Esophagus muscularis mucosa (tissue), 4 donors: ENCODE measurements at regions not wholly inside any gene's neighbourhood (a gene's known extent, or its start where the extent isn't known, plus 50 kb on each side); places are given as distances from the start of the nearest gene placed in this dataset.

ENCODE experiments used
- DNase-seq: peaks from one replicate; pipeline ENCODE4 v3.0.0-alpha.2; 2017; ENCODE audit errors: extremely low spot score
- H3K27ac ChIP-seq, 4 donors: fragments of 200-600 bp; sonication (generic); replicated peaks in 1 of 4; 1 replicate in 3 of 4; 2 replicates in 1 of 4; pipeline ENCODE4 v1.5.1; 2016 to 2019; ENCODE audit warnings: mild to moderate bottlenecking in 1 of 4
- H3K27me3 ChIP-seq, 4 donors: fragments of 200-600 bp; sonication (generic); one replicate each; pipeline versions ENCODE4 v1.5.1 to v1.6.0; 2016 to 2019
- H3K36me3 ChIP-seq, 4 donors: fragments of 200-600 bp; sonication (generic); one replicate each; pipeline ENCODE4 v1.5.1; 2016 to 2019
- H3K4me1 ChIP-seq, 4 donors: fragments of 200-600 bp; sonication (generic); one replicate each; pipeline ENCODE4 v1.5.1; 2016 to 2019
- H3K4me3 ChIP-seq, 4 donors: fragments of 200-600 bp; sonication (generic); 1 replicate in 2 of 4; 2 replicates in 2 of 4; pipeline ENCODE4 v1.5.1; 2016 to 2019; ENCODE audit warnings: mild to moderate bottlenecking in 4 of 4, moderate library complexity in 1 of 4
- H3K9me3 ChIP-seq, 4 donors: fragments of 200-600 bp; sonication (generic); 1 replicate in 3 of 4; 2 replicates in 1 of 4; pipeline ENCODE4 v1.5.1; 2016 to 2019
- CTCF ChIP-seq, 3 experiments: fragments of 200-600 bp in 2 of 3; fragments of 450-650 bp in 1 of 3; sonication (generic) in 2 of 3; IDR thresholded peaks; one replicate each; pipeline ENCODE4 v1.5.1; 2017 to 2019; ENCODE audit warnings: antibody characterized with exemption in 3 of 3, mild to moderate bottlenecking in 2 of 3, moderate library complexity in 1 of 3
- EP300 ChIP-seq: sonication (generic); formaldehyde crosslinking; IDR thresholded peaks from one replicate; pipeline ENCODE4 v1.6.1; 2017; ENCODE audit warnings: antibody characterized with exemption
- POLR2A ChIP-seq: fragments of 450-650 bp; IDR thresholded peaks from one replicate; pipeline ENCODE4 v1.6.1; 2017; ENCODE audit warnings: antibody characterized with exemption, moderate library complexity, mild to moderate bottlenecking, low read depth
- POLR2AphosphoS5 ChIP-seq, 2 donors: sonication (generic); formaldehyde crosslinking; IDR thresholded peaks; one replicate each; pipeline ENCODE4 v1.6.1; 2017; ENCODE audit warnings: antibody characterized with exemption in 2 of 2
- WGBS: methylation state at CpG from one replicate; pipeline ENCODE4 v1.1.5; 2018; 5-methylcytosine and 5-hydroxymethylcytosine counted together
- intact Hi-C: fragments of 100-400 bp; cut with DNase I; formaldehyde crosslinking; loops from one replicate; pipeline ENCODE4 v1.15.1; 2023

- intact Hi-C loops = no loop called here
- WGBS = 92% methylated on average over 4 of the region's 4 CpGs
- Histone ChIP-seq H3K27me3 (no peaks in the 10 kb centered on the region), H3K4me1 (no peaks in the 10 kb centered on the region), H3K9me3 (peaks cover 0 to 6% (median 3%) of the 10 kb centered on the region in 4 donors), H3K36me3 (no peaks in the 10 kb centered on the region), H3K27ac (no peak overlapping the region), H3K4me3 (no peak overlapping the region)
- TF ChIP-seq CTCF (IDR thresholded peaks at IDR 0.05) (no peak), POLR2AphosphoS5 (IDR thresholded peaks at IDR 0.05) (no peak), EP300 (no peak), POLR2A (no peak)
- no peak for DNase-seq
Measured at GRCh38 chr12:67400742-67401141, 131.6 kb downstream of the CAND1 start.

DNA sequence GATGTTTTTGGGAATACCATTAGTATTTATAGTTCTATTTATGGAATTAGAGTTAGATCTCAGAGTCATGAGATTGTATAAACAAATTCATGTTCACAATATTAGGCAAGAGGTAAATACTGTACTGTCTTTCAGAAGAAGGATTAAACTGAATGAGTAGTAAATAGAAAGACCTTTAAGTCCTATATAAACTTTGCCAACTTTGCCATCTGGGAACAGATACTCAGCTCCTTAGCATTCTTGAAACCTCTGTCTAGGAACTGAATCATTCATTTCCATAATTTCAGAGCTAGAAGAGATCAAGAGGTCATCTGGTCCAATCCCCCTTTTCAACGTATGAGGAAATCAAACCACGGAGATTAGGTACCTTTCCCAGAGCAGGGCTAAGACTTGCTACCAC, 141.1 kb downstream of the CAND1 start:
- 61% methylated on average over 2 of the region's 2 CpGs for WGBS
- no peak for TF ChIP-seq EP300
- TF ChIP-seq POLR2AphosphoS5 (IDR thresholded peaks at IDR 0.05) = no peak
- TF ChIP-seq CTCF (IDR thresholded peaks at IDR 0.05) = no peak
- no peak for TF ChIP-seq POLR2A
- no peaks in the 10 kb centered on the region for H3K27me3 ChIP-seq

DNA sequence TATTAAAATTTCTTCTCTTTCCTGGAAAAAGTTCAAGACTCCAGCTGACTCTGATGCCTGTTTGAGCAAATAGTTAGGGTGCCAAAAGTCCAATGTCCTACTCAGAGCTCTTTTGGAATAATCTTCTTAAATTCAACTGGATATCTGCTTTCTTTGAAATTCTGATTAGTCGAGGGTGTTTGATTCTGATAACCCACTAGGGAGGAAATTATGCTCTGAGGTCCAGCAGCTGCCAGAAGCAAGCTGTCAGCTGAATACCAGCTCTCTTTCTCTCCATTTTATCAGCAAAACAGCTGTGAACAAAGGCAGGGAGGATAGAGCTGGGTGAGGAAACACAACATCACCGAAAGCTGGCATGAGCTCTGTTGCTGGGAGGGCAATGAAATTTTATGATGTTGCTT, 141.5 kb downstream of the CAND1 start:
- DNase-seq = no peak
- no peaks in the 10 kb centered on the region for H3K36me3 ChIP-seq
- TF ChIP-seq POLR2AphosphoS5 (IDR thresholded peaks at IDR 0.05) (no peak), POLR2A (no peak), EP300 (no peak), CTCF (IDR thresholded peaks at IDR 0.05) (no peak)
- H3K4me1 ChIP-seq = peaks cover 0 to 18% (median 10%) of the 10 kb centered on the region in 4 donors
- no peaks in the 10 kb centered on the region for H3K27me3 ChIP-seq
- H3K27ac ChIP-seq = no peak overlapping the region
- no peak overlapping the region for H3K4me3 ChIP-seq
- intact Hi-C loops = no loop called here
- H3K9me3 ChIP-seq = peaks cover 0 to 6% (median 0%) of the 10 kb centered on the region in 4 donors
- WGBS = 28% methylated on average over 2 of the region's 2 CpGs

More for the DNA sequence above, 141.1 kb downstream of the CAND1 start:
- no peak for DNase-seq
- H3K27ac ChIP-seq = no peak overlapping the region
- no peaks in the 10 kb centered on the region for H3K36me3 ChIP-seq
- H3K4me1 ChIP-seq = peaks cover 0 to 18% (median 10%) of the 10 kb centered on the region in 4 donors
- H3K9me3 ChIP-seq = peaks cover 0 to 6% (median 0%) of the 10 kb centered on the region in 4 donors
- H3K4me3 ChIP-seq = no peak overlapping the region
- intact Hi-C loops = no loop called here

DNA sequence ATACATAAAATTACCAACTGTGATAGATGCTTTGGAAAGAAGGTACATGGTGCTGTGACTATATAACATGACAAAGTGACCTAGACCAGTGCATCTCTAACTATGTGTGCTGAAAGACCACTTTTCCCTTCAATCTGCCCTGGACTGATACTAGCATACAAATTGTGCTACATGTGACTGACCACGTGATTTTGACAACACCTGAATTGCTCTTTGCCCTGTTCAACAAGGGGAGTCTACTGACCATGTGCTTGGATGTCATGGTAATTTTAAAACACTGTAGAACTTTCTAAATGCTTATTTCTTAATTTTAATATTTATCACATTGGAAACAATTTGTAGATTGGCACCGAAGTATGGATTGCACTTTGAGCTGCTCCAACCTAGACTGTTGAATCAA, 142.4 kb downstream of the CAND1 start:
- no peaks in the 10 kb centered on the region for H3K27me3 ChIP-seq
- H3K9me3 ChIP-seq = no peaks in the 10 kb centered on the region
- TF ChIP-seq CTCF (IDR thresholded peaks at IDR 0.05) (no peak), POLR2AphosphoS5 (IDR thresholded peaks at IDR 0.05) (no peak), EP300 (no peak), POLR2A (no peak)
- no peaks in the 10 kb centered on the region for H3K36me3 ChIP-seq
- intact Hi-C loops = no loop called here
- H3K27ac ChIP-seq = no peak overlapping the region
- DNase-seq = no peak
- H3K4me1 ChIP-seq = peaks cover 0 to 18% (median 10%) of the 10 kb centered on the region in 4 donors
- 89% methylated on average over 2 of the region's 2 CpGs for WGBS
- H3K4me3 ChIP-seq = no peak overlapping the region

DNA sequence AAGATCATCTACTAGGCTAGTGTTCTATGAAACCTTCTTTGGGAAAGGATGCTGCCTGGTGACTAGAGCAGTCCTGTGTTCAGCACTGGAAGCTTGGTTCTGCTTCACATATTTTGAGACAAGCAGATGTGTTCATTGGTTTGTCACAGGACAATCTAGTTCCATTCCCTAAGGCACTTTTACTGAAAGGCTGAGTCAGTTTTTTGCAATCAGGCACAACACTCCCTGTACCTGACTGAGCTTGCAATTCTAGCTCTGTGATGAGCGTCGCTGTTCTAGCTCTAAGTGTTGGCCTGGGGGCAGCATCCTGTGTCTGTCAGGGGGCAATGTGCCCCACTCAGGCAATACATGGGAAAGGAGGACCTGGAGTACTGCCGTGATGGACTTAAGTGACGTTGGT, 144.4 kb downstream of the CAND1 start:
- Histone ChIP-seq H3K4me3 (no peak overlapping the region), H3K27ac (no peak overlapping the region), H3K36me3 (no peaks in the 10 kb centered on the region), H3K4me1 (peaks cover 0 to 18% (median 10%) of the 10 kb centered on the region in 4 donors), H3K9me3 (no peaks in the 10 kb centered on the region), H3K27me3 (no peaks in the 10 kb centered on the region)
- no peak for DNase-seq
- WGBS = 83% methylated on average over 4 of the region's 4 CpGs
- intact Hi-C loops = no loop called here
- TF ChIP-seq EP300 (no peak), POLR2AphosphoS5 (IDR thresholded peaks at IDR 0.05) (no peak), CTCF (IDR thresholded peaks at IDR 0.05) (no peak), POLR2A (no peak)
